IMR-90 (cell line): ENCODE measurements at regions not wholly inside any gene's neighbourhood (a gene's known extent, or its start where the extent isn't known, plus 50 kb on each side); places are given as distances from the start of the nearest gene placed in this dataset.
"Not testable (repeated sequence)": the region's sequence is repeated elsewhere in the genome, so short reads cannot be mapped to it uniquely, and the experiment has no call there.

Source experiments
- ATAC-seq: fragments of 200-7000 bp; cut with Tn5 transposase; 2 replicates; pipeline ENCODE4 v1.9.1; 2020; ENCODE audit warnings: low read depth, mild to moderate bottlenecking, moderate library complexity
- BruUV-seq: library from RNA; stranded (reverse); fragments of 400-500 nt; replicated peaks from 2 replicates; lab custom pipeline; 2021; lab: Mats Ljungman, UMichigan
- CTCF ChIA-PET: fragments of 300-600 bp; formaldehyde crosslinking; extraction: SDS; loops from one replicate; lab custom pipeline; 2021; ENCODE audit warnings: antibody characterized with exemption; lab: Yijun Ruan, JAX
- POLR2A ChIA-PET: fragments of 300-600 bp; sonication (Branson Sonifier 250); formaldehyde crosslinking; loops from one replicate; lab custom pipeline; 2022; ENCODE audit warnings: antibody characterized with exemption; ENCODE audit not compliant: unreplicated experiment; lab: Charles Lee
- DNase-seq: peaks from one replicate; pipeline ENCODE4 v3.0.0; 2013
- H2AFZ ChIP-seq: replicated peaks from 2 replicates; pipeline ENCODE3; 2013; ENCODE audit warnings: low read length, mild to moderate bottlenecking; ENCODE audit not compliant: poor library complexity
- H2AK5ac ChIP-seq: 2 replicates; pipeline ENCODE4 v1.6.1; 2013; ENCODE audit warnings: low read depth, low read length, inconsistent platforms
- H2AK9ac ChIP-seq: replicated peaks from 2 replicates; pipeline ENCODE3; 2013; ENCODE audit warnings: mild to moderate bottlenecking, low read depth, low read length, moderate library complexity; ENCODE audit not compliant: poor library complexity
- H2BK120ac ChIP-seq: 2 replicates; pipeline ENCODE4 v1.6.1; 2013; ENCODE audit warnings: low read depth, low read length, inconsistent platforms
- H2BK15ac ChIP-seq: 3 replicates; pipeline ENCODE4 v1.6.1; 2013; ENCODE audit warnings: low read depth, low read length, inconsistent platforms
- H2BK20ac ChIP-seq: 2 replicates; pipeline ENCODE4 v1.6.1; 2013; ENCODE audit warnings: low read depth, mild to moderate bottlenecking, inconsistent platforms, low read length, moderate library complexity
- H2BK5ac ChIP-seq: 2 replicates; pipeline ENCODE4 v1.6.1; 2013; ENCODE audit warnings: mild to moderate bottlenecking, low read depth, low read length, inconsistent platforms; ENCODE audit not compliant: poor library complexity, severe bottlenecking
- H3K14ac ChIP-seq: replicated peaks from 2 replicates; pipeline ENCODE4 v1.6.1; 2013; ENCODE audit warnings: low read depth, low read length, inconsistent platforms
- H3K18ac ChIP-seq: 2 replicates; pipeline ENCODE4 v1.6.1; 2013; ENCODE audit warnings: low read depth, low read length, control low read depth
- H3K23ac ChIP-seq: 2 replicates; pipeline ENCODE4 v1.6.1; 2013; ENCODE audit warnings: low read depth, low read length, inconsistent platforms
- H3K27ac ChIP-seq: 2 replicates; pipeline ENCODE4 v1.5.1; 2013; ENCODE audit warnings: mild to moderate bottlenecking, control low read depth, low read length; ENCODE audit not compliant: insufficient read depth
- H3K27me3 ChIP-seq: 2 replicates; pipeline ENCODE4 v1.6.1; 2013; ENCODE audit warnings: low read length; ENCODE audit not compliant: control insufficient read depth, insufficient read depth
- H3K36me3 ChIP-seq: 2 replicates; pipeline ENCODE4 v1.6.1; 2013; ENCODE audit warnings: low read length, mixed read lengths; ENCODE audit not compliant: control insufficient read depth, insufficient read depth
- H3K4ac ChIP-seq: 2 replicates; pipeline ENCODE4 v1.6.1; 2013; ENCODE audit warnings: low read depth, low read length, inconsistent platforms
- H3K4me1 ChIP-seq: 2 replicates; pipeline ENCODE4 v1.6.1; 2013; ENCODE audit warnings: low read length, mixed read lengths; ENCODE audit not compliant: control insufficient read depth, insufficient read depth
- H3K4me2 ChIP-seq: 2 replicates; pipeline ENCODE4 v1.6.1; 2013; ENCODE audit warnings: low read depth, mild to moderate bottlenecking, control low read depth, low read length, moderate library complexity
- H3K4me3 ChIP-seq: 2 replicates; pipeline ENCODE4 v1.5.1; 2013; ENCODE audit warnings: low read depth, mild to moderate bottlenecking, control low read depth, low read length, moderate library complexity; ENCODE audit not compliant: insufficient read depth
- H3K56ac ChIP-seq: 2 replicates; pipeline ENCODE4 v1.6.1; 2013; ENCODE audit warnings: low read length, inconsistent platforms; ENCODE audit not compliant: insufficient read depth; ENCODE audit errors: extremely low read depth
- H3K79me1 ChIP-seq, 2 experiments: 2 replicates each; pipeline ENCODE4 v1.6.1; 2013; ENCODE audit warnings: low read length in 2 of 2, inconsistent platforms in 1 of 2, low read depth in 1 of 2
- H3K9ac ChIP-seq: 2 replicates; pipeline ENCODE4 v1.6.1; 2013; ENCODE audit warnings: low read depth, low read length, control low read depth
- H3K9me1 ChIP-seq: 2 replicates; pipeline ENCODE4 v1.6.1; 2013; ENCODE audit warnings: low read length, inconsistent platforms; ENCODE audit not compliant: insufficient read depth
- H3K9me3 ChIP-seq: 2 replicates; pipeline ENCODE4 v1.6.1; 2013; ENCODE audit warnings: low read length; ENCODE audit not compliant: control insufficient read depth, insufficient read depth
- H4K20me1 ChIP-seq: 2 replicates; pipeline ENCODE4 v1.6.1; 2013; ENCODE audit warnings: low read length, inconsistent platforms; ENCODE audit not compliant: insufficient read depth
- H4K5ac ChIP-seq: 2 replicates; pipeline ENCODE4 v1.6.1; 2013; ENCODE audit warnings: mild to moderate bottlenecking, low read depth, low read length, control low read depth
- H4K8ac ChIP-seq, 2 experiments: 2 replicates each; pipeline ENCODE4 v1.6.1; 2013; ENCODE audit warnings: low read depth in 2 of 2, low read length in 2 of 2, control low read depth in 1 of 2, inconsistent platforms in 1 of 2
- H4K91ac ChIP-seq: 2 replicates; pipeline ENCODE4 v1.6.1; 2013; ENCODE audit warnings: low read depth, low read length, inconsistent platforms; ENCODE audit not compliant: insufficient read depth
- BHLHE40 ChIP-seq: fragments of 150-350 bp; IDR thresholded peaks from 2 replicates; pipeline ENCODE4 v1.6.1; 2016; ENCODE audit warnings: mild to moderate bottlenecking, low read depth, low read length
- CHD1 ChIP-seq: IDR thresholded peaks from 2 replicates; pipeline ENCODE4 v1.6.1; 2012; ENCODE audit warnings: low read depth, low read length, improper control_type of control experiment
- FOS ChIP-seq: fragments of 150-350 bp; IDR thresholded peaks from 2 replicates; pipeline ENCODE4 v1.6.1; 2016; ENCODE audit warnings: low read depth, low read length
- MAZ ChIP-seq: IDR thresholded peaks from 2 replicates; pipeline ENCODE4 v1.6.1; 2012; ENCODE audit warnings: low read depth, mild to moderate bottlenecking, low read length, improper control_type of control experiment, moderate library complexity, borderline replicate concordance
- MXI1 ChIP-seq: IDR thresholded peaks from 2 replicates; pipeline ENCODE4 v1.6.1; 2012; ENCODE audit warnings: low read depth, mild to moderate bottlenecking, low read length, moderate library complexity, borderline replicate concordance
- NFE2L2 ChIP-seq: fragments of 150-350 bp; IDR thresholded peaks from 2 replicates; pipeline ENCODE4 v1.6.1; 2016; ENCODE audit warnings: low read depth, mild to moderate bottlenecking, low read length
- POLR2A ChIP-seq: IDR thresholded peaks from 2 replicates; pipeline ENCODE4 v1.6.1; 2012; ENCODE audit warnings: mild to moderate bottlenecking, low read depth, low read length
- RFX5 ChIP-seq: IDR thresholded peaks from 2 replicates; pipeline ENCODE4 v1.8.0; 2012; ENCODE audit warnings: low read depth, mild to moderate bottlenecking, low read length, moderate library complexity
- SMC3 ChIP-seq: fragments of 150-350 bp; IDR thresholded peaks from 2 replicates; pipeline ENCODE4 v1.6.1; 2016; ENCODE audit warnings: low read depth, mild to moderate bottlenecking, antibody characterized with exemption, low read length, moderate library complexity
- WGBS, 2 experiments: methylation state at CpG; one replicate each; pipeline versions ENCODE4 v1.1.5 to v1.1.7; 2013; ENCODE audit warnings: missing lambda C conversion rate in 2 of 2; ENCODE audit not compliant: insufficient read length in 1 of 2; ENCODE audit errors: extremely low coverage in 2 of 2; 5-methylcytosine and 5-hydroxymethylcytosine counted together
- dilution Hi-C: fragments of 300-500 bp; cut with HindIII; formaldehyde crosslinking; loops from one replicate; pipeline ENCODE4 v1.14.3; 2018; ENCODE audit warnings: low sequenced_read_pairs; ENCODE audit not compliant: unreplicated experiment
- in situ Hi-C: fragments of 300-500 bp; cut with MboI; formaldehyde crosslinking; loops from 3 replicates; pipeline ENCODE4 v1.14.3; 2019; ENCODE audit warnings: low sequenced_read_pairs, inconsistent platforms, mixed read lengths
- intact Hi-C: fragments of 100-400 bp; cut with micrococcal nuclease; formaldehyde crosslinking; loops from 2 replicates; pipeline ENCODE4 v1.10.0; 2022

DNA sequence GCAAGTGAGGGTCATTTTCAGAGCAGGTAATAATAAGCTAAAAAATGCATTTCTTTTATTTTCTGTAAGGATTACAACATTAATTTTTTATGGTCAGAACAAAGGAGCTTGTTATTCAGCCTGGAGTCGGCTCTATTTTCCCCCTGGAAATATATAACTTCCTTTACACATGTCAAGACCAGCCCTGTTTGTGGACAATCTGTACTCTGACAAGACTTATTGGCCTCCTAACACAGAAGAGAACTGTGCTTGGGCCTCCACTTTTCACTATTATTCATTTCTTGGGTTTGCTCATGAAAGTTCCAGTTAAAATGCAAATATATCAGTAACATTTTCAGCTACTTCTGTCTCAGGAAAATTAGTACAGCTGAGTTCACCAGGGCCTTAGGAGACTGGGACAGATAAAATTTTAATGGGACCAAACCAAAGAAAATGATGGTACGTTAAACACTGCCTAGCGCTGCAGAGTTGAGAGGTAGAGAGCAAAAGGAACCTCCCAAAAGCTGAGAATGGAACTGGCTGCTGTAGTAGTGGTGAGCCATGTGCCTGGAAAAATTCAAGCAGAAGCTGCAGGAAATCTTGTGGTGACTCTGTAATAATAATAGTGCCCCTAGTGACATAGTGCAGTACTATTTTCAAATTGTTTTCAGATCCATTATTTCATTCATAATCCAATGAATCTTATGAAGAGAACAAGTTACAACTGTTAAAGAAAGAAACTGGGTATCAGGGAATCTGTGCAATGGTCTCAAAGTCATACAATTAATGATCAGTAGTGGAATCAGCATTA, 227.2 kb upstream of the KIAA1217 start:
- H3K9me1 ChIP-seq: no peaks in the 10 kb centered on the region
- DNase-seq: no peak
- POLR2A ChIA-PET: no interaction called here
- no peak for ATAC-seq
- no TSS peak for BruUV-seq
- CTCF ChIA-PET: no interaction called here
- H3K27ac ChIP-seq: no peak overlapping the region
- H3K4me2 ChIP-seq: no peak overlapping the region
- no peak overlapping the region for H3K18ac ChIP-seq
- peaks cover 4% of the 10 kb centered on the region; the same call in 1 of the 2 replicates for H3K9me3 ChIP-seq
- no peak overlapping the region for H3K4ac ChIP-seq
- H4K20me1 ChIP-seq: no peaks in the 10 kb centered on the region
- H2BK120ac ChIP-seq: no peak overlapping the region
- H2BK20ac ChIP-seq: no peak overlapping the region
- no peak overlapping the region for H3K9ac ChIP-seq
- in situ Hi-C loops: no loop called here
- no peak overlapping the region for H4K5ac ChIP-seq
- H4K8ac ChIP-seq: no peak overlapping the region
- no peak overlapping the region for H4K91ac ChIP-seq
- 43% methylated on average over 2 of the region's 3 CpGs; no CpG with 5 or more reads in 1 of the 2 experiments for WGBS, 2 experiments
- intact Hi-C loops: no loop called here
- H2BK15ac ChIP-seq: no peak overlapping the region
- no peak overlapping the region for H3K23ac ChIP-seq
- H3K56ac ChIP-seq: no peak overlapping the region
- no peaks in the 10 kb centered on the region for H3K79me1 ChIP-seq
- H3K4me3 ChIP-seq: no peak overlapping the region
- H2BK5ac ChIP-seq: no peak overlapping the region
- TF ChIP-seq SMC3 (no peak), BHLHE40 (no peak), NFE2L2 (no peak), MAZ (no peak), FOS (no peak), POLR2A (no peak), CHD1 (no peak), MXI1 (no peak), RFX5 (no peak)
- H3K4me1 ChIP-seq: no peaks in the 10 kb centered on the region
- H2AFZ ChIP-seq: no peak overlapping the region
- H2AK9ac ChIP-seq: no peak overlapping the region
- no peak overlapping the region for H2AK5ac ChIP-seq
- H3K27me3 ChIP-seq: no peaks in the 10 kb centered on the region
- H3K14ac ChIP-seq: no peak overlapping the region
- no peaks in the 10 kb centered on the region for H3K36me3 ChIP-seq
- dilution Hi-C loops: no loop called here

DNA sequence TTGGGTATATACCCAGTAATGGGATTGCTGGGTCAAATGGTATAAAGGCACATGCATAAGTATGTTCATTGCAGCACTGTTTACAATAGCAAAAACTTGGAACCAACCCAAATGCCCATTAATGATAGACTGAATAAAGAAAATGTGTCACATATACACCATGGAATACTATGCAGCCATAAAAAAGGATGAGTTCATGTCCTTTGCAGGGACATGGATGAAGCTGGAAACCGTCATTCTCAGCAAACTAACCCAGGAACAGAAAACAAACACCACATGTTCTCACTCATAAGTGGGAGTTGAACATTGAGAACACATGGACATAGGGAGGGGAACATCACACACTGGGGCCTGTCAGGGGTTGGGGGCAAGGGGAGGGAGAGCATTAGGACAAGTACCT, 224.5 kb upstream of the KIAA1217 start:
- H2BK5ac ChIP-seq, H3K36me3 ChIP-seq, POLR2A ChIA-PET, H3K4me2 ChIP-seq, H2BK120ac ChIP-seq, dilution Hi-C loops, H3K18ac ChIP-seq, H3K9me3 ChIP-seq, H3K4me3 ChIP-seq, ATAC-seq, DNase-seq, H4K5ac ChIP-seq, in situ Hi-C loops, H3K14ac ChIP-seq, H3K56ac ChIP-seq, intact Hi-C loops, H2BK20ac ChIP-seq, H2BK15ac ChIP-seq, H3K27me3 ChIP-seq, H4K8ac ChIP-seq, CTCF ChIA-PET, H3K9ac ChIP-seq, H3K4ac ChIP-seq, H2AK5ac ChIP-seq, H3K9me1 ChIP-seq, BruUV-seq, H3K27ac ChIP-seq, H3K4me1 ChIP-seq, H3K23ac ChIP-seq, H2AK9ac ChIP-seq, H3K79me1 ChIP-seq, H4K20me1 ChIP-seq, H4K91ac ChIP-seq, H2AFZ ChIP-seq: not testable (repeated sequence)
- no CpG with 5 or more reads among the region's 1 CpG for WGBS, 2 experiments
